ENCODE measurements at regions not wholly inside any gene's neighbourhood (a gene's known extent, or its start where the extent isn't known, plus 50 kb on each side); places are given as distances from the start of the nearest gene placed in this dataset.
"Not testable (repeated sequence)": the region's sequence is repeated elsewhere in the genome, so short reads cannot be mapped to it uniquely, and the experiment has no call there.

- H3K27ac ChIP-seq, result no peak overlapping the region
- TF ChIP-seq, protein P1, sequence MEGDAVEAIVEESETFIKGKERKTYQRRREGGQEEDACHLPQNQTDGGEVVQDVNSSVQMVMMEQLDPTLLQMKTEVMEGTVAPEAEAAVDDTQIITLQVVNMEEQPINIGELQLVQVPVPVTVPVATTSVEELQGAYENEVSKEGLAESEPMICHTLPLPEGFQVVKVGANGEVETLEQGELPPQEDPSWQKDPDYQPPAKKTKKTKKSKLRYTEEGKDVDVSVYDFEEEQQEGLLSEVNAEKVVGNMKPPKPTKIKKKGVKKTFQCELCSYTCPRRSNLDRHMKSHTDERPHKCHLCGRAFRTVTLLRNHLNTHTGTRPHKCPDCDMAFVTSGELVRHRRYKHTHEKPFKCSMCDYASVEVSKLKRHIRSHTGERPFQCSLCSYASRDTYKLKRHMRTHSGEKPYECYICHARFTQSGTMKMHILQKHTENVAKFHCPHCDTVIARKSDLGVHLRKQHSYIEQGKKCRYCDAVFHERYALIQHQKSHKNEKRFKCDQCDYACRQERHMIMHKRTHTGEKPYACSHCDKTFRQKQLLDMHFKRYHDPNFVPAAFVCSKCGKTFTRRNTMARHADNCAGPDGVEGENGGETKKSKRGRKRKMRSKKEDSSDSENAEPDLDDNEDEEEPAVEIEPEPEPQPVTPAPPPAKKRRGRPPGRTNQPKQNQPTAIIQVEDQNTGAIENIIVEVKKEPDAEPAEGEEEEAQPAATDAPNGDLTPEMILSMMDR (conservative IDR thresholded peaks at IDR 0.05), result no peak
These were observed 254.0 kb upstream of the COPS8 start for GRCh38 chr2:236831698-236832097.

GRCh38 chr2:236833501-236834073 lies 252.1 kb upstream of the COPS8 start:
- TF ChIP-seq, protein P1 (conservative IDR thresholded peaks at IDR 0.05), result no peak
- H3K27ac ChIP-seq, result no peak overlapping the region

- TF ChIP-seq, protein P1 (conservative IDR thresholded peaks at IDR 0.05), result no peak
- H3K27ac ChIP-seq, result no peak overlapping the region
These were observed 251.4 kb upstream of the COPS8 start for GRCh38 chr2:236834284-236834683.

DNA sequence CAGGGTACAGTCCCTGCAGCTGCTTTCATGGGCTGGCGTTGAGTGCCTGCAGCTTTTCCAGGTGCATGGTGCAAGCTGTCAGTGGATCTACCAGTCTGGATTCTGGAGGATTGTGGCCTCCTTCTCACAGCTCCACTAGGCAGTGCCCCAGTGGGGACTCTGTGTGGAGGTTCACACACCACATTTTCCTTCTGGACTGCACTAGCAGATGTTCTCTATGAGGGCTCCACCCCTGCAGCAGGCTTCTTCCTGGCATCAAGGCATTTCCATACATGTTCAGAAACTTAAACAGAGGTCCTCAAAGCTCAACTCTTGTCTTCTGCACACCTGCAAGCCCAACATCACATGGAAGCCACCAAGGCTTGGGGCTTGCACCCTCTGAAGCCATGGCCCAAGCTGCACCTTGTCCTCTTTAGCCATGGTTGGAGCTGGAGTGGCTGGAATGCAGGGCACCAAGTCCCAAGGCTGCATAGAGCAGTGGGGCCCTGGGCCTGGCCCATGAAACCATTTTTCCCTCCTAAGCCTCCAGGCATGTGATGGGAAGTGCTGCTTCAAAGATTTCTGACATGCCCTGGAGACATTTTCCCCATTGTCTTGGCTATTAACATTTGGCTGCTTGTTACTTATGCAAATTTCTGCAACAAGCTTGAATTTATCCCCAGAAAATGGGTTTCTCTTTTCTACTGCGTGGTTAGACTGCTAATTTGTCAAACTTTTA lies 250.2 kb upstream of the COPS8 start:
- no peak overlapping the region for H3K27ac ChIP-seq
- TF ChIP-seq, protein P1 (conservative IDR thresholded peaks at IDR 0.05), result no peak

DNA sequence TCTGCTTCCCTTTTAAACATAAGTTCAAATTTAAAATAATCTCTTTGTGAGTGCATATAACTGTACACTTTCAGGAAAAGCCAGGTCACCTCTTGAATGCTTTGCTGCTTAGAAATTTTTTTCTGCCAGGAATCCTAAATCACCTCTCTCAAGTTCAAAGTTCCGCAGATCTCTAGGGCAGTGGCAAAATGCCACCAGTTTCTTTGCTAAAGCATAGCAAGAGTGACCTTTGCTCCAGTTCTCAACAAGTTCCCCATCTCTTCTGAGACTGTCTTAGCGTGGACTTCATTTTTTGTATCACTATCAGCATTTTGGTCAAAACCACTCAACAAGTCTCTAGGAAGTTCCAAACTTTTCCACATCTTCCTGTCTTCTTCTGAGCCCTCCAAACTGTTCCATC lies 249.7 kb upstream of the COPS8 start:
- not testable (repeated sequence) for H3K27ac ChIP-seq

DNA sequence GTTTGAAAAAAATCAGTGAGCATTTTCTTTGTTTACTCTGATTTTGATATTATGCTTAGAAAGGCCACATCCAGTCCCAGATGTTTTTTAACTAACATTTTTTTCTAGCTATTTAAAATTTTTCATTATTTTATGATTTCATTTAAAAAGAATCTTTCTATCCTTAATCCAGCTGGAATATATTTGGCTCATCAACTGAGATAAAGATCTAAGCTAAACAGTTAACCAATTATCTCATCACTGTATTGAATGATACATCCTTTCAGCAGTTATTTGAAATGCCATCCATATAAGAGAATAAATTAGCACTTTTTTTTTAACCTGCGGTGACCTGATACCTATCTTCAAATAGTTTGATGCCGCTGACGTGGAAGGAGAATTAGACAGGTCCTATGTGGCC lies 245.5 kb upstream of the COPS8 start:
- no peak overlapping the region for H3K27ac ChIP-seq
- TF ChIP-seq, protein P1 (conservative IDR thresholded peaks at IDR 0.05), result no peak

- TF ChIP-seq, protein P1 (conservative IDR thresholded peaks at IDR 0.05), result no peak
- H3K27ac ChIP-seq, result no peak overlapping the region
These were observed 244.8 kb upstream of the COPS8 start for GRCh38 chr2:236840857-236841256.

DNA sequence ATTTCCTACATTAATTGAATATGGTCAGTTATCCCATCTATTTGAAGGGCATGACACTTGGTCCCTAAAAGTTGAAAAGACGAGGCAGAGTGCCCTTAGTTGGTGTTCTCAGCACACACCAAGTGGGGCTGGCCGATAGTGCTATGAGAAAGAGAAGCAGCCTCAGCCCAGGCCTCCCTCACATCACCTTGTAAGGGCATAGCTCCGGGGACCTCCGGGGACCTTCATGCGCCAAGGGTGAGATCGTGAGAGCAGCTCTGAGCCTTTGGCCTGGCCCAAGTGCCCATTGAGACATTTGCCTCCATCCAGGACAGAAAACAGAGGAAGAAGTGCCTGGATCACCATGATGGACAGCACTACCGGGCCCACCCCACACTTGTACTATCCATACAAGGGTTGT lies 244.3 kb upstream of the COPS8 start:
- TF ChIP-seq, protein P1 (conservative IDR thresholded peaks at IDR 0.05), result no peak
- H3K27ac ChIP-seq, result no peak overlapping the region

All from VCaP (cell line).